GM21825 (cell line): ENCODE measurements at regions not wholly inside any gene's neighbourhood (a gene's known extent, or its start where the extent isn't known, plus 50 kb on each side); places are given as distances from the start of the nearest gene placed in this dataset.
"Not testable (repeated sequence)": the region's sequence is repeated elsewhere in the genome, so short reads cannot be mapped to it uniquely, and the experiment has no call there.

Experiments
- ATAC-seq: cut with Tn5 transposase; IDR thresholded peaks from one replicate; pipeline ENCODE4 v1.9.1; 2021; ENCODE audit warnings: mild to moderate bottlenecking, moderate library complexity; ENCODE audit not compliant: unreplicated experiment

DNA sequence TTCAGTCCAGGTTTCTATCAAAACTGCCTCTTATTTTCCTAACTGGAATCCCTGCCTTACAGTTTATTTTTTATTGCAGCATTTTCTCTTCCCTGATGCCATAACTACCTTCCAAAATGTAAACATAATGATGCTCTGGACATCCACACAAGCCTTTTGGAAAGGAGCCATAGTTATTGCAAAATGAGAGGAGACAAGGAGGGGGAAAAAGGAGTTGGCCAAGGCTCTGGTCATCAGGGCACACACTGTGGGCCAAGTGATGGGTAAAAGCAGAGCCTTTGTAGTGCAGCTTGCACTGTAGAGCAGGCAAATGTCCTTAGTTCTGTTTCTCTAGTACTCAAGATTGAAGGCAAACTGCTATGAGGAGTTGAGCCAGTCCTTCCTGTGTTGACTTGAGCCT lies 289.3 kb upstream of the MTPN start:
- no peak for ATAC-seq

DNA sequence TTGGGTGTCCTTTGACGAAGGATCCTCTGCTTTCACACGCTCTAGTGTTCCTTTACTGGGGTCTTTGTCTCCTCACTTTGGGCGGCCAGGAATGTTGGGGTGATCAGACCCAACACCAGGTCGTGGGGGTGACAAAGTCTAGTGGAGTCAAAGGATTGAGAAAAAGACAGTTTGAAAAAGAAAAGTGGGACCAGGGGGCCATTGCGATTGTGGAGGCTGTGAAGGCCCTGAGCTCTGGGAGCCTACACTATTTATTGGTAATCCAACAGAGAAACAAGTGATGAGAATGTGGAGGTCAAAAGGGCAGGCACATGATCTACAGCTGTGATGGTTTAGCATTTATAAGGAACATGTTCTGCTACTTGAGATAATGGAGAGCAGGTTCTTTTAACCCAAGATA lies 287.1 kb upstream of the MTPN start:
- ATAC-seq = not testable (repeated sequence)

DNA sequence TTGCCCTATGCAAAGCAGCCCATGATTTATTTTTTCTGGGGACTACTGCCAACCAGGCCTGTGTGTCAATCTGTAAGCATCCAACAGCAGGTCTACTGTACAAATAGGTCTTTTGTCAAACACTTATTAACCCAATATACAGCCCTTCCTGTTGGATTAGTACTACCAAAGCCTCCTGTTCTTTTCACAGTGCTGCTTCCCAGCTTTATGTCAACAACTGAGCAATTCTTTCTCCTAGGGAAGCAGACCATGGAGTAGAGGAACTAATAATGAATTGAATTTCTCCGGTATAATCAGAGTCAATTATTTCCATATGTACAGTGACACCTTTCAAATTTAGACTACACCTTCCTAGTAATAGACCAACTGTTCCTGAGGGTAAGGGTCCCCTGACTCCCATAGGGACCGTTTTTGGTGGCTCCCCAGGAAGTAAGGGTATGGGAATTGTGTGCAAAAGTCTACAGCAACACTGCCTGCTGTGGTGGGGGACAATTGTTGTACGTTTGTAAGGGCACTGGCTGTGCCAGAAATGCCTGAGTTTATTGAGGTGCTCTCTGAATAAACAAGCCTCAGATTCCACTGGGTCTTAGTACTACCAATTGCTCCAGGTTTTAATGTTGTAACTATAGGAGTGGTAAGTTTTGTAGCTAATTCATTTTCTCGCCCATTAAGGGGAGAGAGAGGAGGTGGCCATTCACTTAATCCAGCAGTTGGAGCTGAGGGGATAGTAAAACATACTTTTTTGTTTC lies 286.1 kb upstream of the MTPN start:
- ATAC-seq = not testable (repeated sequence)

DNA sequence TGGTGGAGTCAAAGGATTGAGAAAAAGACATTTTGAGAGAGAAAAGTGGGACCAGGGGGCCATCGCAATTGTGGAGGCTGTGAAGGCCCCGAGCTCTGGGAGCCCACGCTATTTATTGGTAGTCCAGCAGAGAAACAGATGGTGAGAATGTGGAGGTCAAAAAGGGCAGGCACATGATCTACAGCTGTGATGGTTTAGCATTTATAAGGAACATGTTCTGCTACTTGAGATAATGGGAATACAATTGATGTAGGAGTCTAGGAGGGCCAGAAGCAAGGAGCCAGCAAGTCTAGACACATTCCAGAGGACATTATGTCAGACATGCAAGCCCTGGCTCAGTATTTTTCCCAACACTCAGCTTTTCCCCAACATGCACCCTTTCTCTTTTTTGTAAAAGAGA lies 283.4 kb upstream of the MTPN start:
- not testable (repeated sequence) for ATAC-seq

DNA sequence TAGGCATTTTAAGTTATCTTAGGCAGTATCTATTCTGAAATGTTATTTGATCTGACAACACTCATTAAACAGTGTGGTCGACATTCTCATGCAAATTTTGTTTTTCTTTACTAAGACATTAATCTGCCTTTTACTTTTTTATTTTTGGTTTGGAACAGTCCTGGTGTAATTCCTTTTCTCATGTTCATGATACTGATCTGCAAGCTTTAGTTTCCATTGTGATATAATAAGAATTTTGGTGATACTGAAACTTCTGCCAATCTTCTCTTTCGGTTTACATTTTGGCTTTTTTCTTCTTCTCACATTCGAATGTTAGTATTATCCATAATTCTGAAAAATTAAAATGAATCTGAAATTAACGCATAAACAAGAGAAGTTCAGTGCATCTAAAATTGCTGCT lies 281.9 kb upstream of the MTPN start:
- ATAC-seq = no peak

DNA sequence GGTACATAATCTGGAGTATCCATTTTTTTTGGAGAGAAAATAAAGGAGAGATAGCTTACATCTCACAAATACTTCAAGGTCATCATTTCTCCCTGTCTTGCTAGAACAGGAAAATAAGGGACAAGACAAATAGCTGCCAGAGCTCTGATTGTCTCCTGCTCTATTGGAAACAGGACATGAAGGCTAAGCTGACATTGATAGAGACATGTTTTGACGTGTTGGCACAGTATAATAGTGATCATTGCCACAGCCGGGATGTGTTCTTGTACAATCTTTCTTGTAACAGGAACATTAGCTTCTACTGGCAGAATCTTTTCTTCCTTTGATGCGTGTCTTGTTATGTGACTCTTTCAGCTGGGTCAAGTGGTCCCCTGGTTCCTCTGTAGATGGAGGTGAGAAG lies 279.3 kb upstream of the MTPN start:
- ATAC-seq = no peak

DNA sequence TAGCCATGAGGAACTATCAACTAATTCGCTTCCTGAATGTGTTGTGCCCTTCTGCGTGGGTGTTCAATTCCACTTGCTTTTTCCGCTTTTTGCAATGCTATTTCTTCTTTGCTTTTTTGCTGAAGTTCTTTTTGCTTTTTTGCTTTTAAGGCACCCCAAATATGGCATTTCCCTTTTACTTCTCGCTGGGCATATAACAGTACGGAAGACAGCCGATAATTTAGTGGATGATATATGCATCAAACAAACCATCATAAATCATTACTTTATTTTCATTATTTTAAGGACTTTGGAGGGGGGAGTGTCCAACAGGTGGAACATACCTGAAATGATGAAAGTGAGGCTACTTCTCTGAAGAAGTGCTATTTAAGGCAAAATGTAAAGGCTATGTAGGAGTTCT lies 277.0 kb upstream of the MTPN start:
- ATAC-seq = no peak

DNA sequence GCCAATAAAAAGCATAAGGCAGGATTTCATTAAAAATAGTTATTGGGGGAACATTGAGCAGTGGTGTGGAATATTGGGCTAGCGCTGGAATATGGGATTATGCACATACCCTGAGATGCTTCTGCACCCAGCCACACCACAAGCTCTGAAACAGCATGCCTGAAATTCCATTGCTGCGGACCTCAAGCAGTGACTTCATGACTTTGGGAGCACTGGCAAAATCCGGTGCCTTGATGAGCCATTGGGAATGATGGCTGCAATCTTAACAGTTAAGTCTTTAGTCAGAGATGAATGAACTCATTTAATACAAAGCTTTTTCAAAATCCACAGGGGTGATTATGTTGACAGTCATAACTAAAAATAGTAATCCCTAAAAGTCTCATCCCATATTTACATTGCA lies 274.7 kb upstream of the MTPN start:
- ATAC-seq = no peak

DNA sequence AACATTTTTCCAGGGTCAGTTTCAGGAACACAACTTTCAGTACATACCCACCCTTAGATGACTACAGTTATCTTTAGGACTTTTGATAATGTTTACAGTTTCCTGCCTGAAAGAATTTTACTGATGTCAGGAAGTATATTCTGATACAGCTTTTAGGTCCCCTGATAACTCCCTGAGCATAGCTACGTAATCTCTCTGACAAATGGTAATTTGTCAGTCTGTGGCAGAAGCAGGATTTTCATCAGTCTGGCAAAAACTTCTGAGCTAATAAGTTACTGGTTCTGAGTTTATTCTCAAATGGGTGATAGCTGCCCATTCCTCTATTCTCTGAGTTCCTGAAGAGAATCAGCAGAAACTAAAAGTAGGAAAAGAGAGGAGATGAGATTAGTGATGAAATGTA lies 270.1 kb upstream of the MTPN start:
- no peak for ATAC-seq

DNA sequence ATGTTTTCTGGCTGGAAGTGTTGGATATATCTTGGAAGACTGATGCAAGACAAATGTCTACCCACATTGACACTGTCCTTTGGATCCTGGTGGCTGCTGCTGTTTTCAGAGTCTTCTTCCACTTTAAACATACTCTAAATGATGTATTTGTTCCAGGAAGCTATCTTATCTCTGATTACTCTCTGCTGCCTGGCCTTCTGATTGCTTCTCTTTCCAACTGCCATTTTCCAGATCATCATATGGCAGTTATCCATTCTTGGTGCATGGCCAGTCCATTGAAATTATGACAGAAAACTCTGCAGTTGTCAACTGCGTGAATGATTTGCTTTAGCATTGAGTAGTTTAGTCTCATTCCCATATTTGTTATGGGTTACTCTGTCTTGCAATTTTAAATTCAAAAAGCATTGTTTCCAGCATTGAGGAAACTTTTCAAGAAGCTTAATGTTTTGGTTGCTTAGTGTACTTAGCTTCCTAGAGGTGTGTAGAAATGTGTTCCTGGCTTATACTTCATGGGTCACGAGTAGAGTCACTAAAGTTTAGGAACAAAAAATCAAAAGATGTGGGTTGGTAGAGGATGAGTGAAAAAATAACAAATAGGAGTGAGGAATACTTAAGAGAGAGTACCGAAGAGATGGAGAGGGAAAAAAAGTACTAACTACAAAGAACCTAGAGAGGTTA lies 268.3 kb upstream of the MTPN start:
- ATAC-seq = no peak

DNA sequence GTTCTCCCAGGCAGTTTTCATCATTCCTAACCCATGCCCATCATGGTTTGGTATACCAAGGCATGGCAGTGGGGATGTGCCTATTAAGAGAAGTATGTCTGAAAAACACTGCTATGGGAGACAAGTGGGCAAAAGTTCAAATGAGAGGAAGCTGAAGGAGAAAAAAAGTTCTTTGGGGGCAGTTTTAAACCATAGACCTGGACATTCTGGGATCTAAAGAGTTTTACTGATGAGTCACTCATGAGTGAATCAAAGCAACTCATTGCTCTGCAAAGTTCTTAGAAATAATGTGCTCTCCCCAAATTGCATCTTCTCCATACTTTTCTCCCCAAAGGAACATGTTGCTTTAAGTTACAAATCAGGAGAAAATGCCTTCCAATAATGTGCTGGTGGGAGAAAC lies 256.9 kb upstream of the MTPN start:
- ATAC-seq = no peak

DNA sequence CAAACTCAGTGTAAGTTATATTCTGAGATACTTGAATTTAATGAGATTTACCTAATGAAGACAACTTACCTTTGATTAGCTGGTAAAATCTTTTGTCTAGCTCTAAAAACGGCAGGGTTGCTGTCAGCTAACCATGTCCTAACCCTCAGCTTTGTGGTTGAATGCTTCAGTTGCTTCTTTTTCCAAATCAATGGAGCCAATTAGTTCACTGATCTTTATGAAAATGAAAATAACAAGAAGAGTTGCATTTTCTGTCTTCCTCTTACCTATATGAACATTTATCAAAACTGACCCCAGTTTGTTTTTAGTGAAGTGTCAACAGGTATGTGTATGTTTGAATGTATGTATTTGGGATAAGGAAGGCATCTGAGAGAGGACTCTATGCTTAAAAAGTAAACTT lies 253.1 kb upstream of the MTPN start:
- ATAC-seq = no peak

DNA sequence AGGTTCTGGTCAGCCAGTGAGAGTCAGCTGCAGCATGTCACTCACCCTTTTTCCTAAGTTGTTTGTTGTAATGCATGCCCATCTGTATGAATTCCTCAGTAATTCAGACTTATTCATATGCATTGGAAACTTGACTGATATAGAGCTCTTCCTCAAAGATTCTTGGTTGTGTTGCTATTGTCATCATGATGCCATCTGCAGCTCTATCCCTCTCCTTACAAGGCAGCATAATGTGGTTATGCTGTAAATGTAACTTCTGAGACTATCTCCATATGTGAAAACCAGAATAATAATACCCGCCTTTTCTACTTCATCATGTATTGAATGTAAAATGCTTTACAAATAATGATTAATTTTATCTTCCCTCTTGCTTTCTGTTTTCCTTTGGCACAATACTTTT lies 252.6 kb upstream of the MTPN start:
- ATAC-seq = no peak

DNA sequence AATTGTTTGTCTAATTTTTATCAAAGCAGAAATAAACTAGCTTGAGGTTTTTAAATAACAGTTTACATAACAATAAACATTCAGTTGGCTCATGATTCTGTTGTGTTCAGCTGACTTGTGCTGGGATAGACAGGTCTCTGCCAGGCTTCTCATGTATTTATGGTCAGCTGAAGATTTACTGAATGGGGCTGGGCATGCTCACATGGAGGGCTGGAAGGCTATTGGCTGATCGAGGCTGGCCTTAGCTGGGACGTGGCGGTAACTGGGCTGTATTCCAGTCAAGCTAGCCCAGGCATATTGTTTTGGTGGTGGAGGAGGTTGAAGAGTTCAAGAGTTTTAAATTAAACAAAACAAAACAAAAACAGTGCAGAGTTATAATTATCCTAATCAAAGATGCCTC lies 251.0 kb upstream of the MTPN start:
- no peak for ATAC-seq

DNA sequence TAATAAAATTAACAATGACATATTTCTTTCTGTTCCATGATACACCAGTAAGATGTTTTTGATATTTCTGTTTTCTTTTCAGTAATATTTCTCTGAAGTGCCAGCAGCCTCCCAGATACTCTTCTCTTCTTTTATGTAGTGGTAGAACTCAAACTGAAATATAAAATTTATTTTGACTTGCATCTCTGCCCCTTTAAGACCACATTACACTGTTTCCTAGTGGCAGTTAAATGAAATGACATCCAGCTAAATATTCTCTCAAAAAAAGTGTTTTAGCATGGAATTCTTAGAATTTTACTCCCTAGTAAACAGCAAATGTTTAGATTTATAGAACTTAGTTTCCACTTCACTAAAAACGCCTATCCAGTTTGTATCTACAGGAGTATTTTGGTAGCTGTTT lies 237.2 kb upstream of the MTPN start:
- no peak for ATAC-seq

DNA sequence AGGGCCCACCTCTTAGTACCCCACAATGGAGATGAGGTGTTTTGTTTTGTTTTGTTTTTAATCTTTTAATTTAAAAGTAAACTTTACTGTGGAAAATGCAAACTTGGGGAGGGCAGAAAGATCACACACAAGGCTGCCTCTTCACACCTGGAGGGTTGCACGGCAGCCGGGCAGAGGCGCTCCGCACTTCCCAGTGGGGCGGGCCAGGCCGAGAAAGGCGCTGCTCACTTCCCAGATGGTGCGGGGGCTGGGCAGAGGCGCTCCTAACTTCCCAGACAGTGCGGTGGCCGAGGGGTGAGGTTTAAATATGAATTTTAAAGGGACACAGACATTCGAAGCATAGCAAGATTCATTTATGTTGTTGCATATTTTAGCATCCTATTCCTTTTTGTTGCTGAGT lies 235.9 kb upstream of the MTPN start:
- no peak for ATAC-seq

DNA sequence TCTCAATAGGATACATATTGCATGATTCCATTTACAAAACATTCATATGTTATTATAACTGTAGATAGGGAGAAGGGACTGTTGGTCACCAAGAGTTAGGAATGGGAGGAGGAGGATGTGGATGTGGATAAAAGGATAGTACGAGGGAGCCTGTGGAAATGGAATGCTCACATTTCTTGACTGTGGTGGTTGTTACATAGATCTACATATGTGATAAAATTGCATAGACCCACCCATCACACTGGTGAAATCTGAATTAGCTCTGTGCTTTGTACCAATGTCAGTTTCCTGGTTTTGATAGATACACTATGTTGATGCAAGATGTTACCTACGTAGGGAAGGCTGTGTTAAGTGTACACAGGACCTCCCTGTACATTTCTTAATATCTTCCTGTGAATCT lies 233.5 kb upstream of the MTPN start:
- no peak for ATAC-seq

DNA sequence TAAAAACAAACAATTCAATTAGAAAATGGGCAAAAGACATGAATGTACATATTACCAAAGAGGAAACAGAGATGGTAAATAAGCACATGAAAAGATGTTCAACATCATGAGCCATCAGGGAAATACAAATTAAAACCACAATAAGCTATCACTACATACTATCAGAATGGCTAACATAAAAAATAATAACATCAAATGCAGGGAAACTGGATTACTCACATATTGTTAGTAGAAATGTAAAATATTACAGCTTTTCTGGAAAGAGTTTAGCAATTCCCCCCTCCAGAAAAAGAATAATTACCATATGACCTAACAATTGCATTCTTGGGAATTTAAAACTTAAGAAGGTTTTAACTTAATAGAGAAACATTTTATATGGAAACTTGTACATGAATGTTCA lies 232.9 kb upstream of the MTPN start:
- no peak for ATAC-seq

DNA sequence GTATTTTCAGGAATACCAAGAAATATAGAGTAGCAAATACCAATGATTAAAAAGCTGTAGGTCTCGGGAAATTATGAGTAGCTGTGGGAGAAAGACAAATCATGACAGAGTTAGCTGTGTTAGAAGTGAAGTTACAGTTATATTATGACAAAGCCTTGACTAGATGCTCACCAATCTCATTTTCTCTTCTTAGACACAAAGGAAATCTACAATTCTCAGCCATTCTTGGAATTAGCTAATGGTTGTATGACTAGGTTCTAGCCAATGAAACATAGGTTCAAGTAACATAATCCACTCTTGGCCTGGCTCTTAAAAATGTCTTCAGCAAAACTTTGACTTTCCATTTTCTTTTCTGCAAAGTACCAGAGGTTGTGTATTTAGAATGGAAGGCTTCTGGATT lies 228.8 kb upstream of the MTPN start:
- ATAC-seq = no peak

DNA sequence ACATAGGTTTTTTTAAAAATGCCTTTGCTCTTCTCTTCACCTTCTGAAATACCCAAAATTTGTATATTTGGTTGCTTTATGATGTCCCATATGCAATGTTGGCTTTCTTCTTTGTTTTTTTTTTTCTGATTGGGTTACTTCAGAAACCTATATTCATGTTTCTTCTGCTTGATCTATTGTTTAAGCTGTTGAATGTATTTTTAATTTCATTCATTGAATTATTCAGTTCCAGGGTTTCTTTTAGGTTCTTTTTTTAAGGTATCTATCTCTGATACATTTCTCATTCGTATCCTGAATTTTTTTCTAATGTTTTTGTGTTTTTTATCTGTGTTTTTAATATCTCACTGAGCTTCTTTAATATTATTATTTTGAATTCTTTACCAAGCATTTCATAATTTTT lies 221.0 kb upstream of the MTPN start:
- no peak for ATAC-seq

DNA sequence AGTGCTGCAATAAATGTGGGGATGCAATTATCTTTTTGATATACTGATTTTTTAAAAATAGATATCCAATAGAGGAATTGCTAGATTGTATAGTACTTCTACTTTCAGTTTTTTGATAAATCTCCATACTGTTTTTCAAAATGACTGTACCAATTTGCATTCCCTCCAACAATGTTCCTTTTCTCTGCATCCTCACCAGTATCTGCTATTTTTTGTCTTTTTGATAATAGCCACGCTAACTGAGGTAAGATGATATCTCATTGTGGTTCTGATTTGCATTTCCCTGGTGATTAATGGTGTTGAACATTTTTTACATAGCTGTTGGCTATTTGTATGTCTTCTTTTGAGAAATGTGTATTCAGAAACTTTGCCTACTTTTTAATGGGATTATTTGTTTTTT lies 217.7 kb upstream of the MTPN start:
- ATAC-seq = no peak

DNA sequence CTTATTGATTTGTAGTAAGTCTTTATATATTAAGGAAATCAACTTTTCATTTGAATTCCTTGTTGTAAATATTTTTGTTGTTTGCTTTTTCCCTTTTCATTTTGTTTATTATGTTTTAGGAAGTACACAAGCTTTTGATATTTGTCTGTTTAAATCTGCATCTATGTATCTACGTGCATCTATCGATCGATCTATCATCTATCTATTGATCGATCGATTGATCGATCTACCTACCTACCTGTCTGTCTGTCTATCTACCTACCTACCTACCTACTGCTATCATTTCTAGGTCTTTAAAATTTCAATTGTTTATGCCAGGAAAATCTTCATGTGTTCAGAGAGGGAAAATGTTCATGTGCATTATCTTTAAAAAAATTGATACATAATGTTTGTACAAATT lies 216.8 kb upstream of the MTPN start:
- ATAC-seq = no peak

DNA sequence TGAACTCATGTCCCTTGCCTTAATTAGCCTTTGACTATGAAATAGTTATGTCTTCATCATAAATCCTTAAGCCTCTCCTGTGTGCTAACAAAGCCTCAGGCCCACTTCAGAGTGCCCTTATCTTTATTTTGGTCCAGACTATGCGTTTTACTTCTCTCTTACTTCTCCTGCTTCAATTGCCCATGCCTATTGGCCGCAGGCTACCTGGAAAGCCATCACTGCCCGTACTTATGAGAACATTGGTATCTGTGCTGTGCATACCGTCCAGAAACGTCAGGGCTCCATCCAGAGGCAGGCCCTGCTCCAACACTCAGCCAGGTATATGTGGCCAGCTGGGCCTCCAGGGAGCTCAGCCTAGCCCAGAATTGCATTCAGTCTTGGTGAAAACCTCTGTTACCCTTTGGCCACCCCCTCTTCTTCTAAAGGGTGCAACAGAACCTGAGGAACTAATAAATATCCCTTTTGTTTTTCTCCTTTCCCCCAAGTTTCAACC lies 212.4 kb upstream of the MTPN start:
- ATAC-seq = no peak
